ENCODE measurements at regions not wholly inside any gene's neighbourhood (a gene's known extent, or its start where the extent isn't known, plus 50 kb on each side); places are given as distances from the start of the nearest gene placed in this dataset.

- 34 to 35% methylated on average over 14 of the region's 14 CpGs for WGBS, 2 experiments (ENCODE audit: low coverage in 1 of 2, low lambda C conversion rate in 2 of 2, missing lambda C conversion rate in 2 of 2)
These were observed 471.2 kb downstream of the NR2F2 start for GRCh38 chr15:96801576-96802150.

DNA sequence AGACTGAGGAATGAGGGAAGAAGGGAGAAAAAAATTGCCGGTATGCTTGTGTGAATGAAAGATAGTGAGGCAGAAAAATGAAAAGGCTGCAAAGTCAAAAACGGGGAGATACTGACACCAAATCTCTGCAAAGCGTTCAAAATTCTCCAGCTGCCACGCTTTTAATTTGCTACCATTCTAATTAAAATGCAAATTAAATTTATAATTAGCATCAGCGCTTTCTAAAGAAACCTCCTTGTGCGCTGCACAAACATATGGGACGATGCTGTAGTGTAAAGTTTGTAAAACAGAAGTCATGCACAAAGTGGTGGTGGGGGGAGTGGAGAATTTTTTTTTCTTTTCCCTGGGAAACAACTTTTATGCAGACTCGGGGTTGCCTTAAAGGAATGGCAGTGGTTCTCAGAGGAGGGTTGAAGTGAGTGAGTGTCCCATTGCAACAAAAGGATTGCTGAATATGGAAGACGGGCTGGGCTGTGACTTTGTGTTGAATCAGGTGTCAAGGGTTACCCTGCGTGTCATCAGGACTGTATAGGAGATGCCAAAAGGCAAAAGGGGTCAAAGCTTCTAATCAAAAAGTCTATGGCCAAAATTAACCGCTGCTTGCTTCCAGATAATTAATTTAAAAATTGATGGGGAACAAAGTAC, 472.2 kb downstream of the NR2F2 start:
- TF ChIP-seq EZH2 (IDR thresholded peaks at IDR 0.05; ENCODE audit: insufficient read depth, poor library complexity, severe bottlenecking) = no peak
- Histone ChIP-seq H3K4me1 (ENCODE audit: insufficient read depth) (no peaks in the 10 kb centered on the region), H3K79me2 (ENCODE audit: insufficient read depth) (no peaks in the 10 kb centered on the region), H3K9me2 (ENCODE audit: insufficient read depth) (no peaks in the 10 kb centered on the region), H3K9me3 (ENCODE audit: low read depth) (no peaks in the 10 kb centered on the region), H3K4me2 (ENCODE audit: unreplicated experiment) (no peak overlapping the region), H3K27ac (no peak overlapping the region), H3K27me3 (replicated peaks; ENCODE audit: insufficient read depth) (no peaks in the 10 kb centered on the region), H4K20me1 (ENCODE audit: insufficient read depth) (no peaks in the 10 kb centered on the region), H2AFZ (no peak overlapping the region), H3K4me3 (no peak overlapping the region), H3K36me3 (ENCODE audit: low read depth) (no peaks in the 10 kb centered on the region), H3K9ac (no peak overlapping the region), H3F3A (ENCODE audit: insufficient read depth) (no peaks in the 10 kb centered on the region)
- DNase-seq = no peak
- 32 to 34% methylated on average over 11 of the region's 11 CpGs for WGBS, 2 experiments (ENCODE audit: low coverage in 1 of 2, low lambda C conversion rate in 2 of 2, missing lambda C conversion rate in 2 of 2)
- in situ Hi-C loops (cut with MboI) = no loop called here

More at GRCh38 chr15:96801576-96802150, 471.2 kb downstream of the NR2F2 start:
- no peak overlapping the region for H3K4me2 ChIP-seq (ENCODE audit: unreplicated experiment)
- H3K79me2 ChIP-seq (ENCODE audit: insufficient read depth) = no peaks in the 10 kb centered on the region
- no peak overlapping the region for H2AFZ ChIP-seq
- no peaks in the 10 kb centered on the region for H3F3A ChIP-seq (ENCODE audit: insufficient read depth)
- DNase-seq = no peak
- no peaks in the 10 kb centered on the region for H3K4me1 ChIP-seq (ENCODE audit: insufficient read depth)
- no peak overlapping the region for H3K27ac ChIP-seq
- H3K36me3 ChIP-seq (ENCODE audit: low read depth) = no peaks in the 10 kb centered on the region
- in situ Hi-C loops (cut with MboI) = no loop called here
- H4K20me1 ChIP-seq (ENCODE audit: insufficient read depth) = no peaks in the 10 kb centered on the region
- H3K27me3 ChIP-seq (replicated peaks; ENCODE audit: insufficient read depth) = no peaks in the 10 kb centered on the region
- H3K9ac ChIP-seq = no peak overlapping the region
- no peak overlapping the region for H3K4me3 ChIP-seq
- TF ChIP-seq EZH2phosphoT487 (IDR thresholded peaks at IDR 0.05; ENCODE audit: insufficient read depth, low read depth) = no peak
- TF ChIP-seq EZH2 (IDR thresholded peaks at IDR 0.05; ENCODE audit: insufficient read depth, poor library complexity, severe bottlenecking) = no peak
- no peaks in the 10 kb centered on the region for H3K9me3 ChIP-seq (ENCODE audit: low read depth)
- H3K9me2 ChIP-seq (ENCODE audit: insufficient read depth) = no peaks in the 10 kb centered on the region

- DNase-seq = no peak
- no peak overlapping the region for H3K4me3 ChIP-seq
- no peaks in the 10 kb centered on the region for H3K4me1 ChIP-seq (ENCODE audit: insufficient read depth)
- no peak for TF ChIP-seq EZH2 (IDR thresholded peaks at IDR 0.05; ENCODE audit: insufficient read depth, poor library complexity, severe bottlenecking)
- H4K20me1 ChIP-seq (ENCODE audit: insufficient read depth) = no peaks in the 10 kb centered on the region
- H3K27ac ChIP-seq = no peak overlapping the region
- H3F3A ChIP-seq (ENCODE audit: insufficient read depth) = no peaks in the 10 kb centered on the region
- 21 to 31% methylated on average over 5 of the region's 5 CpGs for WGBS, 2 experiments (ENCODE audit: low coverage in 1 of 2, low lambda C conversion rate in 2 of 2, missing lambda C conversion rate in 2 of 2)
- no peak overlapping the region for H2AFZ ChIP-seq
- in situ Hi-C loops (cut with MboI) = no loop called here
- H3K27me3 ChIP-seq (replicated peaks; ENCODE audit: insufficient read depth) = no peaks in the 10 kb centered on the region
- H3K9me3 ChIP-seq (ENCODE audit: low read depth) = no peaks in the 10 kb centered on the region
- no peak overlapping the region for H3K9ac ChIP-seq
- no peaks in the 10 kb centered on the region for H3K9me2 ChIP-seq (ENCODE audit: insufficient read depth)
- H3K4me2 ChIP-seq (ENCODE audit: unreplicated experiment) = no peak overlapping the region
- no peaks in the 10 kb centered on the region for H3K79me2 ChIP-seq (ENCODE audit: insufficient read depth)
- no peaks in the 10 kb centered on the region for H3K36me3 ChIP-seq (ENCODE audit: low read depth)
These were observed 474.3 kb downstream of the NR2F2 start for GRCh38 chr15:96804754-96805153.

GRCh38 chr15:96807361-96807760, 476.9 kb downstream of the NR2F2 start:
- no peak for DNase-seq
- Histone ChIP-seq H3K27ac (no peak overlapping the region), H3K36me3 (ENCODE audit: low read depth) (no peaks in the 10 kb centered on the region), H4K20me1 (ENCODE audit: insufficient read depth) (no peaks in the 10 kb centered on the region), H3K4me2 (ENCODE audit: unreplicated experiment) (no peak overlapping the region), H2AFZ (no peak overlapping the region), H3K9ac (no peak overlapping the region), H3K9me2 (ENCODE audit: insufficient read depth) (no peaks in the 10 kb centered on the region), H3K79me2 (ENCODE audit: insufficient read depth) (no peaks in the 10 kb centered on the region), H3F3A (ENCODE audit: insufficient read depth) (no peaks in the 10 kb centered on the region), H3K27me3 (replicated peaks; ENCODE audit: insufficient read depth) (no peaks in the 10 kb centered on the region), H3K4me3 (no peak overlapping the region), H3K4me1 (ENCODE audit: insufficient read depth) (no peaks in the 10 kb centered on the region), H3K9me3 (ENCODE audit: low read depth) (no peaks in the 10 kb centered on the region)
- in situ Hi-C loops (cut with MboI) = no loop called here
- 10 to 22% methylated on average over 4 of the region's 4 CpGs for WGBS, 2 experiments (ENCODE audit: low coverage in 1 of 2, low lambda C conversion rate in 2 of 2, missing lambda C conversion rate in 2 of 2)
- TF ChIP-seq EZH2phosphoT487 (IDR thresholded peaks at IDR 0.05; ENCODE audit: insufficient read depth, low read depth) (no peak), EZH2 (IDR thresholded peaks at IDR 0.05; ENCODE audit: insufficient read depth, poor library complexity, severe bottlenecking) (no peak)

All from GM23248 (cell line).